ENCODE measurements at regions not wholly inside any gene's neighbourhood (a gene's known extent, or its start where the extent isn't known, plus 50 kb on each side); places are given as distances from the start of the nearest gene placed in this dataset.
A peak's percentile ranks its signal among the peaks of the same experiment; 100 is the strongest.
"Not testable (repeated sequence)": the region's sequence is repeated elsewhere in the genome, so short reads cannot be mapped to it uniquely, and the experiment has no call there.

GRCh38 chr4:49510238-49510637 is 524.2 kb downstream of the CWH43 start:
- H3K4me3 ChIP-seq; ATAC-seq; intact Hi-C loops (cut with DNase I); H3K27ac ChIP-seq; DNase-seq; H3K4me1 ChIP-seq; H3K9me3 ChIP-seq; H3K36me3 ChIP-seq: not testable (repeated sequence)
- 68% methylated on average over 7 of the region's 7 CpGs for WGBS (ENCODE audit: insufficient coverage, low coverage, low lambda C conversion rate, missing lambda C conversion rate)
- H3K27me3 ChIP-seq = peaks cover 0 to 15% of the 10 kb centered on the region in 2 donors

GRCh38 chr4:49511353-49511752 is 525.3 kb downstream of the CWH43 start:
- H3K9me3 ChIP-seq; H3K4me1 ChIP-seq; H3K27ac ChIP-seq; H3K4me3 ChIP-seq; intact Hi-C loops (cut with DNase I); ATAC-seq; H3K36me3 ChIP-seq: not testable (repeated sequence)
- DNase-seq = peak in 1 of 3 donors; percentile 56
- H3K27me3 ChIP-seq = peaks cover 0 to 15% of the 10 kb centered on the region in 2 donors
- WGBS (ENCODE audit: insufficient coverage, low coverage, low lambda C conversion rate, missing lambda C conversion rate) = 32% methylated on average over 10 of the region's 10 CpGs

GRCh38 chr4:49511881-49512491 is 525.9 kb downstream of the CWH43 start:
- H3K9me3 ChIP-seq; intact Hi-C loops (cut with DNase I); H3K4me3 ChIP-seq; H3K4me1 ChIP-seq; ATAC-seq; H3K36me3 ChIP-seq; H3K27ac ChIP-seq: not testable (repeated sequence)
- peaks cover 0 to 15% of the 10 kb centered on the region in 2 donors for H3K27me3 ChIP-seq
- DNase-seq = peak in 1 of 3 donors; percentile 59
- 50% methylated on average over 13 of the region's 13 CpGs for WGBS (ENCODE audit: insufficient coverage, low coverage, low lambda C conversion rate, missing lambda C conversion rate)

GRCh38 chr4:49512641-49513545 is 526.8 kb downstream of the CWH43 start:
- intact Hi-C loops (cut with DNase I); H3K9me3 ChIP-seq; H3K36me3 ChIP-seq; H3K4me1 ChIP-seq; H3K4me3 ChIP-seq; H3K27ac ChIP-seq; ATAC-seq: not testable (repeated sequence)
- DNase-seq = peak; percentile 40 to 78 (median 49)
- 67% methylated on average over 32 of the region's 33 CpGs for WGBS (ENCODE audit: insufficient coverage, low coverage, low lambda C conversion rate, missing lambda C conversion rate)
- H3K27me3 ChIP-seq = peaks cover 0 to 15% of the 10 kb centered on the region in 2 donors

- intact Hi-C loops (cut with DNase I); H3K9me3 ChIP-seq; H3K4me1 ChIP-seq; H3K27ac ChIP-seq; ATAC-seq; H3K4me3 ChIP-seq; H3K36me3 ChIP-seq: not testable (repeated sequence)
- peak in 1 of 3 donors; percentile 71 for DNase-seq
- H3K27me3 ChIP-seq = peaks cover 0 to 15% of the 10 kb centered on the region in 2 donors
- 46% methylated on average over 6 of the region's 11 CpGs for WGBS (ENCODE audit: insufficient coverage, low coverage, low lambda C conversion rate, missing lambda C conversion rate)
These were observed 527.6 kb downstream of the CWH43 start for GRCh38 chr4:49513546-49514115.

GRCh38 chr4:49514171-49514699 is 528.2 kb downstream of the CWH43 start:
- H3K27me3 ChIP-seq = peaks cover 0 to 15% of the 10 kb centered on the region in 2 donors
- H3K9me3 ChIP-seq; H3K36me3 ChIP-seq; intact Hi-C loops (cut with DNase I); H3K27ac ChIP-seq; H3K4me1 ChIP-seq; ATAC-seq; H3K4me3 ChIP-seq: not testable (repeated sequence)
- 48% methylated on average over 16 of the region's 18 CpGs for WGBS (ENCODE audit: insufficient coverage, low coverage, low lambda C conversion rate, missing lambda C conversion rate)
- peak; percentile 39 to 79 (median 58) for DNase-seq

- peaks cover 0 to 15% of the 10 kb centered on the region in 2 donors for H3K27me3 ChIP-seq
- H3K4me3 ChIP-seq; H3K9me3 ChIP-seq; H3K4me1 ChIP-seq; intact Hi-C loops (cut with DNase I); H3K27ac ChIP-seq; H3K36me3 ChIP-seq; ATAC-seq: not testable (repeated sequence)
- 46% methylated on average over 6 of the region's 6 CpGs for WGBS (ENCODE audit: insufficient coverage, low coverage, low lambda C conversion rate, missing lambda C conversion rate)
- DNase-seq = peak in 1 of 3 donors; percentile 58
These were observed 528.8 kb downstream of the CWH43 start for GRCh38 chr4:49514841-49515240.

GRCh38 chr4:49515241-49515640 is 529.2 kb downstream of the CWH43 start:
- H3K9me3 ChIP-seq; H3K4me1 ChIP-seq; ATAC-seq; intact Hi-C loops (cut with DNase I); H3K4me3 ChIP-seq; H3K36me3 ChIP-seq; DNase-seq; H3K27ac ChIP-seq: not testable (repeated sequence)
- H3K27me3 ChIP-seq = peaks cover 0 to 15% of the 10 kb centered on the region in 2 donors
- 52% methylated on average over 10 of the region's 10 CpGs for WGBS (ENCODE audit: insufficient coverage, low coverage, low lambda C conversion rate, missing lambda C conversion rate)

GRCh38 chr4:49516096-49516495 is 530.0 kb downstream of the CWH43 start:
- intact Hi-C loops (cut with DNase I); ATAC-seq; H3K9me3 ChIP-seq; H3K36me3 ChIP-seq; H3K4me1 ChIP-seq; H3K27ac ChIP-seq; H3K4me3 ChIP-seq: not testable (repeated sequence)
- DNase-seq = peak in 1 of 3 donors; percentile 60
- 48% methylated on average over 8 of the region's 15 CpGs for WGBS (ENCODE audit: insufficient coverage, low coverage, low lambda C conversion rate, missing lambda C conversion rate)
- H3K27me3 ChIP-seq = peaks cover 0 to 15% of the 10 kb centered on the region in 2 donors
